ENCODE measurements at regions not wholly inside any gene's neighbourhood (a gene's known extent, or its start where the extent isn't known, plus 50 kb on each side); places are given as distances from the start of the nearest gene placed in this dataset.
"Not testable (repeated sequence)": the region's sequence is repeated elsewhere in the genome, so short reads cannot be mapped to it uniquely, and the experiment has no call there.

DNA sequence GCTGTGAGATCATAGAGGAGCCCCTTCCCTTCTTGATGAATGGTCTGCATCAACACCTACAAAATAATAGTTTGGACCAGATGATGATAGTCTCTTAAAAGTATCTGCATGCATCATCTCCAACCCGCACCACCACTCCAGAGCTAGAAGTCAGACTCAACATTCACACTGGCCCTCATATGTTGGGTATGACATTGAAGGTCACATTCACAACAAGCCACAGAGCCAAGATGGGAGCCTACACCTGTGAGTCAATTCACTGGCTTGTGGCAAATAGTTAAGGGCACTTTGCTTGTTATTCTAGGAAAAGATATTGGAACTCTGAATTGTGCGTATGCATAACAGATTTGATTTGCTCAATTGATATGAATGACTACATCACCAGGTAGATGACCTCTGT lies 1197.9 kb downstream of the VRK1 start:
- H3K27ac ChIP-seq, result no peak overlapping the region
- TF ChIP-seq, protein P1, sequence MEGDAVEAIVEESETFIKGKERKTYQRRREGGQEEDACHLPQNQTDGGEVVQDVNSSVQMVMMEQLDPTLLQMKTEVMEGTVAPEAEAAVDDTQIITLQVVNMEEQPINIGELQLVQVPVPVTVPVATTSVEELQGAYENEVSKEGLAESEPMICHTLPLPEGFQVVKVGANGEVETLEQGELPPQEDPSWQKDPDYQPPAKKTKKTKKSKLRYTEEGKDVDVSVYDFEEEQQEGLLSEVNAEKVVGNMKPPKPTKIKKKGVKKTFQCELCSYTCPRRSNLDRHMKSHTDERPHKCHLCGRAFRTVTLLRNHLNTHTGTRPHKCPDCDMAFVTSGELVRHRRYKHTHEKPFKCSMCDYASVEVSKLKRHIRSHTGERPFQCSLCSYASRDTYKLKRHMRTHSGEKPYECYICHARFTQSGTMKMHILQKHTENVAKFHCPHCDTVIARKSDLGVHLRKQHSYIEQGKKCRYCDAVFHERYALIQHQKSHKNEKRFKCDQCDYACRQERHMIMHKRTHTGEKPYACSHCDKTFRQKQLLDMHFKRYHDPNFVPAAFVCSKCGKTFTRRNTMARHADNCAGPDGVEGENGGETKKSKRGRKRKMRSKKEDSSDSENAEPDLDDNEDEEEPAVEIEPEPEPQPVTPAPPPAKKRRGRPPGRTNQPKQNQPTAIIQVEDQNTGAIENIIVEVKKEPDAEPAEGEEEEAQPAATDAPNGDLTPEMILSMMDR (conservative IDR thresholded peaks at IDR 0.05), result no peak

DNA sequence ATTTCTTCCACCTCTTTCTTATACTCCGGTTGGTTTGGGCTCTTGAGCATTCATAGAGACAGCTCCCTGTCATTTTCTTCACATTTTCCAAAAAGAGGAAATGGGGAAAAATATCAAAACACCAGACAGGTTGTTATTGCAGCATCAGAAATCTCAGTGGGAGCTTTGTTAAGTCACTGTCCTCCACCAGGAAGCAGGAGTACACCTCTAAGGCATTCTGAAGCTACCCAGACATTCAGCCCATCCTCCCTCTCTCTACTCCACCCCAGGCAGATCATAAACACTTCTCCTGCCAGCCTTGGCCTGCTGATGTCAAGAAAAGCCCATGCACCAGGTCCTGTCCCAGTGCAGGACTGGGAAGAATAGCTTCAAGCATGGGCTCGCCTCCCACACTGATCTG lies 1198.3 kb downstream of the VRK1 start:
- no peak overlapping the region for H3K27ac ChIP-seq
- TF ChIP-seq, protein P1 (conservative IDR thresholded peaks at IDR 0.05), result no peak

DNA sequence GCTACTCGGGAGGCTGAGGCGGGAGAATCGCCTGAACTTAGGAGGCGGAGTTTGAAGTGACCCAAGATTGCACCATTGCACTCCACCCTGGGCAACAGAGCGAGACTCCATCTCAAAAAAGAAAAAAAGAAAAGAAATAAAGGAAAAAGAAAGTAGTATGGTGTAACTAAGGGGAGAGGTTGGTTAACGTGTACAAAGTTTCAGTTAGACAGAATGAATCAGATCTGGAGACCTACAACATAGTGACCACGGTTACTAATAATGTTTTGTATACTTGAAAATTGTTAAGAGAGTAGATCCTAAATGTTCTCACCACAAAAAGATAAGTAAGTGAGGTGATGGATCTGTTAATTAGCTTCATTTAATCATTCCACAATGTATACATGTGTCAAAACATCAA lies 1208.8 kb downstream of the VRK1 start:
- TF ChIP-seq, protein P1 (conservative IDR thresholded peaks at IDR 0.05), result no peak
- H3K27ac ChIP-seq, result no peak overlapping the region

DNA sequence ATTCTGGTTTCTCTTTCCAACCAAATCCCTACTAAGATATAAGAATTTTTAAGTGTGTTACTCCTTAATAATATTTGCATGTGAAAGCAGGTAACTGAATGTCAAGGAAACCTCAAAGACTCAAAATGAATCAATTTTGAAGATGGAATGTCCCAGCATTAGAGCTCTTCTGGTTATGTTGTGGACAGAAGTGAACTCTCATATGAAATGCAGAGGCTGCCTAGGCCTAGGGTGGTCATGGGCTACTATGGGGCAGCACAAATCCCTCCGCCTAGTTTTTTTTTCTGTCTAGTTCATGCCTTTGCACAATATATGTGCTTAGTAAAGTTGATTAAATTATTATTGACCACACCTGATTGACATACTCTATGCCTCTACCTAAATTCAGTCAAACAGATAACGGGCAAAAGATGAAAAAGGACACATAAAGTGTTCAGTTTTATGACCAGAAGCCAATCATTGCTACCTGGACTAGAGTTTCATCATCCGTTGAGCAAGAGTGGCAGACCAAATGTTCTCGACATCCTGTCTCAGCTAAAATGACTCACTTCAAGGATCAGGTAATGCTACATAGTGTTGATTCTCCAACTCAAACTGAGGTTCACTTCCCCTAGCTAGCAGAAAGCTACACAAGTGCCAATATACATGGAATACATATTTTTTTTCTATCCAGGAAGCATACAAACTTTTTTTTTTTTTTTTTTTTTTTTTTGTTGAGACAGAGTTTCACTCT lies 1211.4 kb downstream of the VRK1 start:
- no peak overlapping the region for H3K27ac ChIP-seq
- TF ChIP-seq, protein P1 (conservative IDR thresholded peaks at IDR 0.05), result no peak

DNA sequence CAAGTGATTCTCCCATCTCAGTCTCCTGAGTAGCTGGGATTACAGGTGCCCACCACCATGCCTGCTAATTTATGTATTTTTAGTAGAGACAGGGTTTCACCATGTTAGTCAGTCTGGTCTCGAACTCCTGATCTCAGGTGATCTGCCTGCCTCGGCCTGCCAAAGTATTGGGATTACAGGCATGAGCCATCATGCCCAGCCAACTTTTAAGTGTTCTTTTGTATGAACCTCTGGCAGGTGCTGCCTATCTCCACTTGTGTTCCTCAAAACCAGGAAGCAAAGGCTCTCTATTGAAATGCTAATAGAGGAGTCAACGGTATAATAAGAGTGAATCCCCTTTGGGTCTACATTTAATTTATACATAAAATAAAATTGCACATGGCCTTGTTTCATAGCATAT lies 1212.0 kb downstream of the VRK1 start:
- H3K27ac ChIP-seq, result not testable (repeated sequence)

DNA sequence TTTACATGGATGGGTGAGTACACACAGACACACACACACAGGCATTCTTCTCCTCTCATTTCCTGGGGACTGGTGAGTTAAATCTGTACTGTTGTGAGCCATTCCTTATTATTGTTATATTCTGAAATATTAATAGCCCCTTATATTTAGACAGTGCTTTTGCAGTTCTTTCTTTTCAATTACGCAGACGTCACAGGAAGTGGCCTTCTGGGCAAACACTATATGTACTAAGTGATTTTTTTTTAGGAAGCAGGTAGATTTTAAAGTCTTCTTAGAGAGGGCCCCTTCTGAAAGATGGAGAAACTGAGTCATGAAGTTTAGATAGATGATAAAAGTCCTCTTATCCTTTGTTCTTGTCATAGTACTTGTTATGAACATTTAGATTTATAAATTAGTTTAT lies 1213.6 kb downstream of the VRK1 start:
- TF ChIP-seq, protein P1 (conservative IDR thresholded peaks at IDR 0.05), result no peak
- H3K27ac ChIP-seq, result no peak overlapping the region

DNA sequence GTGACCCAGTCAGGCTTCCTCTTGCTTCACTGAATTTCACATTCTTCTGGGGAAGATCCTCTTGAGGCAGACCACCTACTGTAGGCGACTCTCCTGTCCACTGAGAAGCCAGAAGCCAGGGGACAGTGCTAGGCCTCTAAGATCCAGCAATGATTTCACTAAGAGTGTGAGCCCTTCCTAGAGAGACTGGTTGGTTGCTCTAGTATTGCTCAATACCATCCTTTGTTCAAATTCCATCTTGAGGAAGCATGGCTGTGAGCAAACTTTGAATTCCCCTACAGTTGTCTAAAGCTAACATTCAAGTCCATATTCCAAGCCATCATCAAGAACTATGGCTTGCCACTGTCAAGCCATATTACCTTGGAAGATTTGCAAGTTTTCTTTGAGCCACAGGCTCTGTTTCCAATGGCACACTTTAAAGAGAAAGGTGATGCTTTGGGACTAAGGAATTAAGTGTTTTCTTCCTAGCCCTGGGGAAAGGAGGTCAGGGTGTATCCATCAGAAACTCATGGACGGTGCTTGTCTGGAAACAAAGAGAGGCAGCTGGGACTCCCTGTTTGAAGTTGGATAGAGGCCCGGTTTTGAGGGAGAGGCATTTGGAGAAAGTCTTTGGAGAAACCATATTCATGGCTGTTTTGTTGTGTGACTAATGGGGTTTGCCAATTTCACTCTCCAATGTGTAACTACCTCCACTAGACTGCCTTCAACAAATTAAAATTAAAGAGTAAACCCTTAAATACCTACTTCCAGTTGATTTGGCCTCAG lies 1217.9 kb downstream of the VRK1 start:
- no peak overlapping the region for H3K27ac ChIP-seq
- TF ChIP-seq, protein P1 (conservative IDR thresholded peaks at IDR 0.05), result no peak

DNA sequence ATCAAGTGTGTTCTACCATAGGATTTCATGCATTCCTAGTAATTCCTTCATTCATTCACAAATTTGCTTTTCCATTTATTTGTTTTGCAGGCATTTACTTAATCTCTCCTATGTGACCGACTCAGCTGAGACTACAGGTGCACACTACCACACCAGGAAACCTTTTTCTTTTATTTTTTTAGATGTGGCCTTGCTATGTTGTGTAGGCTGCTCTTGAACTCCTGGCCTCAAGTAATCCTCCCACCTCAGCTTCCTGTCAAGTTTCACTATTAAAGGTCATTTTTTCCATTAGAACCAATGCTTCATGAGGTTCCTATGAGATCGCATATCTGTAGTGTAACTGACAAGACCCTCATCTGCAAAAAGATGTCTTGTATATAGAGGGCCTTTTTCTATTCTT lies 1218.7 kb downstream of the VRK1 start:
- H3K27ac ChIP-seq, result no peak overlapping the region
- TF ChIP-seq, protein P1 (conservative IDR thresholded peaks at IDR 0.05), result no peak
